Thyroid gland (tissue), 4 donors: ENCODE measurements at regions not wholly inside any gene's neighbourhood (a gene's known extent, or its start where the extent isn't known, plus 50 kb on each side); places are given as distances from the start of the nearest gene placed in this dataset.
"Not testable (repeated sequence)": the region's sequence is repeated elsewhere in the genome, so short reads cannot be mapped to it uniquely, and the experiment has no call there.

Experiments
- CTCF ChIP-seq, 6 experiments: fragments of 200-600 bp in 3 of 6; fragments of 450-650 bp in 3 of 6; sonication (generic) in 3 of 6; IDR thresholded peaks; one replicate each; pipeline ENCODE4 v1.5.1; 2016 to 2019; ENCODE audit warnings: antibody characterized with exemption in 6 of 6, mild to moderate bottlenecking in 2 of 6, inconsistent platforms in 1 of 6, moderate library complexity in 1 of 6
- POLR2A ChIP-seq, 2 donors: fragments of 450-650 bp; IDR thresholded peaks; one replicate each; pipeline ENCODE4 v1.6.1; 2017; ENCODE audit warnings: antibody characterized with exemption in 2 of 2, mild to moderate bottlenecking in 2 of 2, moderate library complexity in 1 of 2

GRCh38 chr9:724461-724860, 117.0 kb upstream of the DMRT1 start:
- TF ChIP-seq POLR2A, CTCF (IDR thresholded peaks at IDR 0.05): not testable (repeated sequence)
